GM18951 (cell line): ENCODE measurements at regions not wholly inside any gene's neighbourhood (a gene's known extent, or its start where the extent isn't known, plus 50 kb on each side); places are given as distances from the start of the nearest gene placed in this dataset.
"Not testable (repeated sequence)": the region's sequence is repeated elsewhere in the genome, so short reads cannot be mapped to it uniquely, and the experiment has no call there.

Experiments used
- POLR2A ChIP-seq: IDR thresholded peaks from 4 replicates; pipeline ENCODE4 v1.6.1; 2011; ENCODE audit warnings: mild to moderate bottlenecking; ENCODE audit not compliant: insufficient read length, insufficient read depth; ENCODE audit errors: extremely low read depth
- in situ Hi-C: fragments of 300-500 bp; cut with MboI; formaldehyde crosslinking; loops from one replicate; pipeline ENCODE4 v1.12.0; 2022; ENCODE audit warnings: low sequenced_read_pairs, mixed read lengths, inconsistent platforms; ENCODE audit not compliant: unreplicated experiment

- no peak for TF ChIP-seq POLR2A
- in situ Hi-C loops: no loop called here
Observed at GRCh38 chr2:51265539-51265938, 233.6 kb upstream of the NRXN1 start.

- no peak for TF ChIP-seq POLR2A
- in situ Hi-C loops: no loop called here
Observed at GRCh38 chr2:51263951-51264350, 232.0 kb upstream of the NRXN1 start.

- in situ Hi-C loops: not testable (repeated sequence)
Observed at GRCh38 chr2:51263101-51263500, 231.2 kb upstream of the NRXN1 start.

GRCh38 chr2:51258301-51258700 is 226.4 kb upstream of the NRXN1 start:
- in situ Hi-C loops: no loop called here
- TF ChIP-seq POLR2A: no peak

GRCh38 chr2:51256736-51257135 is 224.8 kb upstream of the NRXN1 start:
- no peak for TF ChIP-seq POLR2A
- in situ Hi-C loops: no loop called here

- TF ChIP-seq POLR2A: no peak
- in situ Hi-C loops: no loop called here
Observed at GRCh38 chr2:51251356-51251755, 219.4 kb upstream of the NRXN1 start.

GRCh38 chr2:51247252-51247805 is 215.4 kb upstream of the NRXN1 start:
- TF ChIP-seq POLR2A: no peak

GRCh38 chr2:51243892-51244535 is 212.1 kb upstream of the NRXN1 start:
- in situ Hi-C loops: no loop called here
- TF ChIP-seq POLR2A: no peak

More at GRCh38 chr2:51247252-51247805, 215.4 kb upstream of the NRXN1 start:
- in situ Hi-C loops: no loop called here

- no peak for TF ChIP-seq POLR2A
- in situ Hi-C loops: no loop called here
Observed at GRCh38 chr2:51237626-51238271, 205.8 kb upstream of the NRXN1 start.

- TF ChIP-seq POLR2A: no peak
- in situ Hi-C loops: no loop called here
Observed at GRCh38 chr2:51232027-51232426, 200.1 kb upstream of the NRXN1 start.

GRCh38 chr2:51231071-51231470 is 199.1 kb upstream of the NRXN1 start:
- in situ Hi-C loops: no loop called here
- no peak for TF ChIP-seq POLR2A

GRCh38 chr2:51225377-51225776 is 193.4 kb upstream of the NRXN1 start:
- no peak for TF ChIP-seq POLR2A
- in situ Hi-C loops: no loop called here

- no peak for TF ChIP-seq POLR2A
- in situ Hi-C loops: no loop called here
Observed at GRCh38 chr2:51224790-51225189, 192.9 kb upstream of the NRXN1 start.

- TF ChIP-seq POLR2A: no peak
- in situ Hi-C loops: no loop called here
Observed at GRCh38 chr2:51222106-51222505, 190.2 kb upstream of the NRXN1 start.
